ENCODE measurements at regions not wholly inside any gene's neighbourhood (a gene's known extent, or its start where the extent isn't known, plus 50 kb on each side); places are given as distances from the start of the nearest gene placed in this dataset.

DNA sequence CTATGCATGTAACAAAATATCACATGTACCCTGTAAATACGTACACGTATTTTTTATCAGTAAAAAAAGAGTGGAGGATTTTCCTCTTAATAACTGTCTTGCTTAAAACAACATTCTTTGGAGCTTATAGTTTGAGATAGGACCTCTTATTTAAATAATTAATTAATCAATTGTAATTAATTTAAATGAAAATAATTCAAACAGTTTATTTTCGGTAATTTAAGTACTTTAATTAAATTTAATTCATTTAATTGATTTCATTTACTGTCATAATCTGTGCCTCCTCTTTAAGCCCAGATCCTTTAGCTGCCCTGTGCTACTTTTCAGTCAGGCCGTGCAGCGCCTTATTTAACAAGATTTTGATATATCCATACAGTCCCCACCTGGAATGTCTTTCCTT lies 427.0 kb downstream of the HLX start:
- H3K9me3 Mint-ChIP-seq = peaks cover 7% of the 10 kb centered on the region
- H3K36me3 ChIP-seq (ENCODE audit: control insufficient read depth, insufficient read depth, low read length) = no peaks in the 10 kb centered on the region
- no peak for DNase-seq
- 92 to 93% methylated on average over 2 to 4 of the region's 5 CpGs for WGBS, 2 experiments (ENCODE audit: insufficient coverage in 1 of 2, insufficient read length in 1 of 2)
- peak overlapping the region; percentile 65 for H3K4me3 ChIP-seq (ENCODE audit: low read length)
- no peak overlapping the region for H3K27ac Mint-ChIP-seq
- no peak overlapping the region for H3K4me3 Mint-ChIP-seq
- no peaks in the 10 kb centered on the region for H3K36me3 Mint-ChIP-seq (ENCODE audit: low read depth)
- TF ChIP-seq, protein P1, sequence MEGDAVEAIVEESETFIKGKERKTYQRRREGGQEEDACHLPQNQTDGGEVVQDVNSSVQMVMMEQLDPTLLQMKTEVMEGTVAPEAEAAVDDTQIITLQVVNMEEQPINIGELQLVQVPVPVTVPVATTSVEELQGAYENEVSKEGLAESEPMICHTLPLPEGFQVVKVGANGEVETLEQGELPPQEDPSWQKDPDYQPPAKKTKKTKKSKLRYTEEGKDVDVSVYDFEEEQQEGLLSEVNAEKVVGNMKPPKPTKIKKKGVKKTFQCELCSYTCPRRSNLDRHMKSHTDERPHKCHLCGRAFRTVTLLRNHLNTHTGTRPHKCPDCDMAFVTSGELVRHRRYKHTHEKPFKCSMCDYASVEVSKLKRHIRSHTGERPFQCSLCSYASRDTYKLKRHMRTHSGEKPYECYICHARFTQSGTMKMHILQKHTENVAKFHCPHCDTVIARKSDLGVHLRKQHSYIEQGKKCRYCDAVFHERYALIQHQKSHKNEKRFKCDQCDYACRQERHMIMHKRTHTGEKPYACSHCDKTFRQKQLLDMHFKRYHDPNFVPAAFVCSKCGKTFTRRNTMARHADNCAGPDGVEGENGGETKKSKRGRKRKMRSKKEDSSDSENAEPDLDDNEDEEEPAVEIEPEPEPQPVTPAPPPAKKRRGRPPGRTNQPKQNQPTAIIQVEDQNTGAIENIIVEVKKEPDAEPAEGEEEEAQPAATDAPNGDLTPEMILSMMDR (conservative IDR thresholded peaks at IDR 0.05) = no peak
- no peaks in the 10 kb centered on the region for H3K27me3 ChIP-seq (ENCODE audit: control insufficient read depth, insufficient read depth, low read length, poor library complexity, severe bottlenecking)
- no peaks in the 10 kb centered on the region for H3K27me3 Mint-ChIP-seq (ENCODE audit: insufficient read depth)
- no peak overlapping the region for H3K27ac ChIP-seq (ENCODE audit: low read depth, low read length)
- H3K4me1 Mint-ChIP-seq = peaks cover 74% of the 10 kb centered on the region
- H3K4me1 ChIP-seq (ENCODE audit: control insufficient read depth, insufficient read depth, low read length) = peaks cover 10% of the 10 kb centered on the region
- H3K9ac ChIP-seq (ENCODE audit: extremely low read depth, low read length, poor library complexity, severe bottlenecking) = no peak overlapping the region
- peaks cover 34% of the 10 kb centered on the region for H3K9me3 ChIP-seq (ENCODE audit: control insufficient read depth, low read length)

DNA sequence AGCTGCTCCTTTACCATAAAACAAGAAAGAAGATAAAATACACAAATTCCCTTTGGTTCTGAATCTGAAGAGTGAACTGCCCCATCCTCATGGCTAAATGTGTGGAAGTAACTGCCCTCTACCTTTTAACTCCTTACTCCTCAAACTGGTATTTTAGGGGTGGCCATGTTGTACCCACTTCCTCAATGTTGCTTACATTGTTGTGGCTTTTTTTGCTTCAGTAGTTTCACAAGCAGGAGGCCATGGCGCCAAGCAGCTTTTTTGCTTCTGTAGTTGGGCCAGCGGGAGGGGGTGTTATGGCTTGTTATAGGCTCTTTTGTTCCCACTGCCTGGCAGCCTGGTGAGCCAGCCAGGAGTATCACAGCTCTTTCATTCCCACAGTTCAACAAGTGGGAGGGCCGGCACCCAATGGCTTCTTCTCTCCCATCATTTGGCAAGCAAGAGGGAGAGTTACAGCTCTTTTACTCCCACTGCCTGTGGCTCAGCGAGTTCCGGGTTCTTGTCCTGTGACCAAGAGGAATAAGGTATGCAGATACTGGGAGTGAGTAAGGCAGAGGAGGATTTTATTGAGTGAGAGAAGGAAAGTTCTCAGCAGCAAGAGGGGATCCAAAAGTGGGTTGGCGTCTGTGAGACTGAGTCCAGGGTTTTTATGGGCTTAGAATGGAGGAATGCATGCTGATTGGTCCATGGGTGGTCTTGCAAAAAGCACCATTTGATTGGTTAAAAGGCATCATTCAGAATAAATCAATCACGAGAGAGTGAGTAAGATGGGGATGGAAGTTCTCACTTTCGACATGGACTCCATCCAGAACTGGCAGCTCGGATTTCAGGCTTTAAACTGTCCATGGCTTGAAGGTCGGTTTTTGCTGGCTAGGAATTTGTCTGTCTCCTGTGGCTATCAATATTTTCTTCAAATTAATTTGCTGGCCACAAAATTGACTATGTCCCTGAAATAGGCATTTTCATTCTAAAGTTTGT lies 429.6 kb downstream of the HLX start:
- Histone ChIP-seq H3K27ac (ENCODE audit: low read depth, low read length) (no peak overlapping the region), H3K27me3 (ENCODE audit: control insufficient read depth, insufficient read depth, low read length, poor library complexity, severe bottlenecking) (no peaks in the 10 kb centered on the region), H3K4me1 (ENCODE audit: control insufficient read depth, insufficient read depth, low read length) (no peaks in the 10 kb centered on the region), H3K4me3 (ENCODE audit: low read length) (peak overlapping the region; percentile 65), H3K9ac (ENCODE audit: extremely low read depth, low read length, poor library complexity, severe bottlenecking) (no peak overlapping the region), H3K36me3 (ENCODE audit: control insufficient read depth, insufficient read depth, low read length) (no peaks in the 10 kb centered on the region), H3K9me3 (ENCODE audit: control insufficient read depth, low read length) (peaks cover 28% of the 10 kb centered on the region)
- WGBS, 2 experiments (ENCODE audit: insufficient coverage in 1 of 2, insufficient read length in 1 of 2) = 76 to 84% methylated on average over 5 to 10 of the region's 10 CpGs
- H3K4me3 Mint-ChIP-seq = peak overlapping the region; percentile 38
- DNase-seq = peak; percentile 81
- H3K4me1 Mint-ChIP-seq = peaks cover 58% of the 10 kb centered on the region
- TF ChIP-seq, protein P1 (conservative IDR thresholded peaks at IDR 0.05) = no peak
- no peaks in the 10 kb centered on the region for H3K36me3 Mint-ChIP-seq (ENCODE audit: low read depth)
- no peaks in the 10 kb centered on the region for H3K9me3 Mint-ChIP-seq
- no peaks in the 10 kb centered on the region for H3K27me3 Mint-ChIP-seq (ENCODE audit: insufficient read depth)
- H3K27ac Mint-ChIP-seq = peak overlapping the region; percentile 53

DNA sequence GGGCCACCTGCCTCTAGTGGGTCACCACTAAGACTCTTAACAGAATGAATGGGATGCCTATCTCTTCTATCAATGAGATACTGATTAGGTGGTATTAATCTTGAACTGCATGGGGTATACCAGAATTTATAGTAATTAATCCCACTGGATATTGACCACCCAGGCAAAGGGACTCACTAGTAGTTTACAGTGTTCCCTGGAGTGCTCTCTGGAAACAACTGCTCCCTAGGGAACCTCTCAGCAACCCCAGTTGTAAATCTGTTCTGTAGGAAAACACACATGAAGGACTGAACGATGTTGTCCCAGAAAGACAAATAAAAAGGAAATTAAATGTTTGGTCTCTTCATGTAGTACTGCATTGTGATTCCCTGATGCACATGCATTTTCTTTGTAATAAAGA lies 430.5 kb downstream of the HLX start:
- no peak overlapping the region for H3K9ac ChIP-seq (ENCODE audit: extremely low read depth, low read length, poor library complexity, severe bottlenecking)
- H3K9me3 ChIP-seq (ENCODE audit: control insufficient read depth, low read length) = peaks cover 28% of the 10 kb centered on the region
- H3K4me1 ChIP-seq (ENCODE audit: control insufficient read depth, insufficient read depth, low read length) = no peaks in the 10 kb centered on the region
- no peak overlapping the region for H3K27ac ChIP-seq (ENCODE audit: low read depth, low read length)
- no peaks in the 10 kb centered on the region for H3K36me3 Mint-ChIP-seq (ENCODE audit: low read depth)
- H3K9me3 Mint-ChIP-seq = no peaks in the 10 kb centered on the region
- H3K27ac Mint-ChIP-seq = no peak overlapping the region
- H3K36me3 ChIP-seq (ENCODE audit: control insufficient read depth, insufficient read depth, low read length) = no peaks in the 10 kb centered on the region
- H3K27me3 ChIP-seq (ENCODE audit: control insufficient read depth, insufficient read depth, low read length, poor library complexity, severe bottlenecking) = no peaks in the 10 kb centered on the region
- H3K4me3 Mint-ChIP-seq = peak overlapping the region; percentile 38
- no peaks in the 10 kb centered on the region for H3K27me3 Mint-ChIP-seq (ENCODE audit: insufficient read depth)
- no peak for DNase-seq
- TF ChIP-seq, protein P1 (conservative IDR thresholded peaks at IDR 0.05) = no peak
- peaks cover 53% of the 10 kb centered on the region for H3K4me1 Mint-ChIP-seq
- H3K4me3 ChIP-seq (ENCODE audit: low read length) = no peak overlapping the region
- 90% methylated on average over 1 of the region's 1 CpG; no CpG with 5 or more reads in 1 of the 2 experiments for WGBS, 2 experiments (ENCODE audit: insufficient coverage in 1 of 2, insufficient read length in 1 of 2)
